Ectodermal cell (in vitro differentiated cells): ENCODE measurements at regions not wholly inside any gene's neighbourhood (a gene's known extent, or its start where the extent isn't known, plus 50 kb on each side); places are given as distances from the start of the nearest gene placed in this dataset.
"Not testable (repeated sequence)": the region's sequence is repeated elsewhere in the genome, so short reads cannot be mapped to it uniquely, and the experiment has no call there.

Experiments used
- H3K27ac ChIP-seq: 2 replicates; pipeline ENCODE4 v1.7.0; 2013; ENCODE audit warnings: mild to moderate bottlenecking, low read depth, low read length; ENCODE audit not compliant: insufficient read depth, poor library complexity, severe bottlenecking
- H3K27me3 ChIP-seq: 2 replicates; pipeline ENCODE4 v1.7.0; 2013; ENCODE audit warnings: mild to moderate bottlenecking, low read length; ENCODE audit not compliant: insufficient read depth, control insufficient read depth, poor library complexity, severe bottlenecking
- H3K36me3 ChIP-seq: one replicate; pipeline ENCODE4 v1.7.0; 2013; ENCODE audit warnings: low read length; ENCODE audit not compliant: control insufficient read depth, insufficient read depth
- H3K4me1 ChIP-seq: one replicate; pipeline ENCODE4 v1.7.0; 2013; ENCODE audit warnings: low read length; ENCODE audit not compliant: control insufficient read depth, insufficient read depth
- H3K4me3 ChIP-seq: 2 replicates; pipeline ENCODE4 v1.7.0; 2013; ENCODE audit warnings: low read depth, low read length, control low read depth; ENCODE audit not compliant: insufficient read depth
- H3K9me3 ChIP-seq: 2 replicates; pipeline ENCODE4 v1.7.0; 2013; ENCODE audit warnings: mild to moderate bottlenecking, low read length, moderate library complexity; ENCODE audit not compliant: control insufficient read depth
- WGBS, 2 experiments: methylation state at CpG; one replicate each; pipeline ENCODE4 v1.1.7; 2013; ENCODE audit warnings: missing lambda C conversion rate in 2 of 2; 5-methylcytosine and 5-hydroxymethylcytosine counted together

DNA sequence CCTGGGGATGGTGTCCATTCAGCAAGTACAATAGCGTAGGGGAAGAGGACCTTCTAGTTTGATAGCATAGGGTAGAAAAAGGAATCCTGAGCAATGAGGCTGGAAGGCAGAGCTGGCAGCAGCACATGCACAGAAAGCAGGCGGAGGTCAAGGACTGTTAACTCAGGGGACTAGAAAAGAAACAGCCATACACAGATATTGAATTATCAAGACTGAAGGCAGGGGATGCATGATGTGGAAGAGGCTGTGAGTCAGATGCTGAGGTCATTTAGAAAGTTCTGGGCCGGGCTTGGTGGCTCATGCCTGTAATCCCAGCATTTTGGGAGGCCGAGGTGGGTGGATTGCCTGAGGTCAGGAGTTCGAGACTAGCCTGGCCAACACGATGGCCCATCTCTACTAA lies 65.6 kb downstream of the OPTC start:
- no peaks in the 10 kb centered on the region for H3K27me3 ChIP-seq
- peaks cover 16% of the 10 kb centered on the region for H3K4me1 ChIP-seq
- WGBS, 2 experiments = 89 to 94% methylated on average over 6 of the region's 6 CpGs
- no peaks in the 10 kb centered on the region for H3K36me3 ChIP-seq
- H3K9me3 ChIP-seq = no peaks in the 10 kb centered on the region
- no peak overlapping the region for H3K27ac ChIP-seq
- no peak overlapping the region for H3K4me3 ChIP-seq

GRCh38 chr1:203561761-203562160 lies 64.9 kb upstream of the ATP2B4 start:
- WGBS, 2 experiments = 95 to 100% methylated on average over 1 of the region's 1 CpG
- H3K9me3 ChIP-seq, H3K27ac ChIP-seq, H3K27me3 ChIP-seq, H3K4me1 ChIP-seq, H3K36me3 ChIP-seq, H3K4me3 ChIP-seq: not testable (repeated sequence)

- Histone ChIP-seq H3K9me3 (no peaks in the 10 kb centered on the region), H3K36me3 (no peaks in the 10 kb centered on the region), H3K27ac (no peak overlapping the region), H3K4me3 (no peak overlapping the region), H3K27me3 (no peaks in the 10 kb centered on the region), H3K4me1 (no peaks in the 10 kb centered on the region)
- WGBS, 2 experiments = 78 to 88% methylated on average over 2 of the region's 2 CpGs
Observed at GRCh38 chr1:203563291-203563690, 63.3 kb upstream of the ATP2B4 start.

DNA sequence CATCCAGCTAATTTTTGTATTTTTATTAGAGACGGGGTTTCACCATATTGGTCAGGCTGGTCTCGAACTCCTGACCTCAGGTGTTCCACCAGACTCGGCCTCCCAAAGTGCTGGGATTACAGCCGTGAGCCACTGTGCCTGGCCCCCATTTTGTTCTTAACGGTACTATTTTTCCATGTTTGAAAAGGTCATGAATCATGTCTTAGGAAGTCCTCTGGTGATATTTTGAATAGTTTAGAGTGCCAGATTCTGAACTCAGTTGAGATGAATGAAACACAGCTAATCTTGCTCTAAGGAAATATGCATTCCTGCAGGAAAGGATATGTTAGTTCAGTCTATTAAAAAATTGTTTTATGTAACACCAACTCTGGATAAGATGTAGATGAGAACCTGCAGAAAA lies 62.6 kb upstream of the ATP2B4 start:
- Histone ChIP-seq H3K27me3 (no peaks in the 10 kb centered on the region), H3K36me3 (no peaks in the 10 kb centered on the region), H3K4me1 (no peaks in the 10 kb centered on the region), H3K9me3 (no peaks in the 10 kb centered on the region), H3K27ac (no peak overlapping the region), H3K4me3 (no peak overlapping the region)
- 89 to 94% methylated on average over 5 of the region's 5 CpGs for WGBS, 2 experiments

GRCh38 chr1:203565049-203565448 lies 61.6 kb upstream of the ATP2B4 start:
- Histone ChIP-seq H3K27me3 (no peaks in the 10 kb centered on the region), H3K9me3 (no peaks in the 10 kb centered on the region), H3K36me3 (no peaks in the 10 kb centered on the region), H3K4me1 (peaks cover 8% of the 10 kb centered on the region), H3K4me3 (no peak overlapping the region), H3K27ac (no peak overlapping the region)
- WGBS, 2 experiments = 84 to 94% methylated on average over 3 of the region's 3 CpGs

GRCh38 chr1:203565981-203566380 lies 60.7 kb upstream of the ATP2B4 start:
- Histone ChIP-seq H3K4me1 (peaks cover 11% of the 10 kb centered on the region), H3K36me3 (no peaks in the 10 kb centered on the region), H3K27me3 (no peaks in the 10 kb centered on the region), H3K27ac (no peak overlapping the region), H3K9me3 (no peaks in the 10 kb centered on the region), H3K4me3 (no peak overlapping the region)
- WGBS, 2 experiments = 72 to 75% methylated on average over 4 of the region's 4 CpGs

GRCh38 chr1:203566966-203567365 lies 59.7 kb upstream of the ATP2B4 start:
- not testable (repeated sequence) for H3K36me3 ChIP-seq, H3K9me3 ChIP-seq, H3K27ac ChIP-seq, H3K27me3 ChIP-seq, H3K4me3 ChIP-seq
- WGBS, 2 experiments = 89 to 95% methylated on average over 11 of the region's 11 CpGs
- peaks cover 20% of the 10 kb centered on the region for H3K4me1 ChIP-seq

DNA sequence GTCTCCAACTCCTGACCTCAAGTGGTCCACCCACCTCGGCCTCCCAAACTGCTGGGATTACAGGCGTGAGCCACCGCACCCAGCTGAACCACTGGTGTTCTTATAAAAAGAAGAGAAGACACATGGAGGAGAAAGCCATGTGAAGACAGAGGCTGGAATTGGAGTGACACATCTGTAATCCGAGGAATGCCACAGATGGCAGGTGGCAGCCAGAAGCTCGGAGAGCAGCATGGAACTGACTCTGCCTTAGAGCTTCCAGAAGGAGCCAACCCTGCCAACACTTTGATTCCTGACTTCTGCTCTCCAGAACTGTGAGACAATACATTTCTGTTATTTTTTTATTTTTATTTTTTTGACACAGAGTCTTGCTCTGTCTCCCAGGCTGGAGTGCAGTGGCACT lies 59.0 kb upstream of the ATP2B4 start:
- Histone ChIP-seq H3K9me3 (no peaks in the 10 kb centered on the region), H3K4me1 (peaks cover 27% of the 10 kb centered on the region), H3K36me3 (no peaks in the 10 kb centered on the region), H3K27ac (no peak overlapping the region), H3K4me3 (no peak overlapping the region), H3K27me3 (no peaks in the 10 kb centered on the region)
- WGBS, 2 experiments = 92 to 95% methylated on average over 5 of the region's 5 CpGs

GRCh38 chr1:203569490-203570318 lies 56.9 kb upstream of the ATP2B4 start:
- Histone ChIP-seq H3K4me1 (peaks cover 31% of the 10 kb centered on the region), H3K27me3 (no peaks in the 10 kb centered on the region), H3K9me3 (no peaks in the 10 kb centered on the region), H3K27ac (no peak overlapping the region), H3K4me3 (no peak overlapping the region), H3K36me3 (no peaks in the 10 kb centered on the region)
- WGBS, 2 experiments = 85 to 86% methylated on average over 12 of the region's 12 CpGs

GRCh38 chr1:203570805-203571204 lies 55.8 kb upstream of the ATP2B4 start:
- 91% methylated on average over 2 to 3 of the region's 3 CpGs for WGBS, 2 experiments
- no peak overlapping the region for H3K27ac ChIP-seq

More at GRCh38 chr1:203570805-203571204, 55.8 kb upstream of the ATP2B4 start:
- no peaks in the 10 kb centered on the region for H3K27me3 ChIP-seq
- peaks cover 31% of the 10 kb centered on the region for H3K4me1 ChIP-seq
- no peaks in the 10 kb centered on the region for H3K36me3 ChIP-seq
- H3K4me3 ChIP-seq = no peak overlapping the region
- no peaks in the 10 kb centered on the region for H3K9me3 ChIP-seq
